NCI-H524 (cell line): ENCODE measurements at regions not wholly inside any gene's neighbourhood (a gene's known extent, or its start where the extent isn't known, plus 50 kb on each side); places are given as distances from the start of the nearest gene placed in this dataset.
"Not testable (repeated sequence)": the region's sequence is repeated elsewhere in the genome, so short reads cannot be mapped to it uniquely, and the experiment has no call there.

Experiments
- DNase-seq, 2 experiments: peaks; one replicate each; lab custom pipeline; 2025; lab: John Stamatoyannopoulos, UW

GRCh38 chr21:20151741-20152140 lies 846.5 kb upstream of the NCAM2 start:
- DNase-seq = no peak

GRCh38 chr21:20163167-20163566 lies 835.0 kb upstream of the NCAM2 start:
- DNase-seq = no peak

- peak in 1 of 2 experiments; percentile 56 for DNase-seq
Measured at GRCh38 chr21:20167059-20167458, 831.1 kb upstream of the NCAM2 start.

- no peak for DNase-seq
Measured at GRCh38 chr21:20169812-20170576, 828.2 kb upstream of the NCAM2 start.

- DNase-seq = no peak
Measured at GRCh38 chr21:20186186-20186585, 812.0 kb upstream of the NCAM2 start.

GRCh38 chr21:20187028-20187427 lies 811.2 kb upstream of the NCAM2 start:
- no peak for DNase-seq

- DNase-seq = not testable (repeated sequence)
Measured at GRCh38 chr21:20201323-20201722, 796.9 kb upstream of the NCAM2 start.

GRCh38 chr21:20207335-20207734 lies 790.9 kb upstream of the NCAM2 start:
- DNase-seq = no peak

GRCh38 chr21:20215959-20216358 lies 782.2 kb upstream of the NCAM2 start:
- DNase-seq = no peak

GRCh38 chr21:20220586-20220985 lies 777.6 kb upstream of the NCAM2 start:
- DNase-seq = no peak

GRCh38 chr21:20221981-20222380 lies 776.2 kb upstream of the NCAM2 start:
- not testable (repeated sequence) for DNase-seq

- DNase-seq = not testable (repeated sequence)
Measured at GRCh38 chr21:20236649-20237048, 761.6 kb upstream of the NCAM2 start.

- DNase-seq = no peak
Measured at GRCh38 chr21:20249401-20249800, 748.8 kb upstream of the NCAM2 start.

GRCh38 chr21:20250337-20250736 lies 747.9 kb upstream of the NCAM2 start:
- DNase-seq = no peak

GRCh38 chr21:20253261-20253660 lies 744.9 kb upstream of the NCAM2 start:
- no peak for DNase-seq

- DNase-seq = no peak
Measured at GRCh38 chr21:20254964-20255363, 743.2 kb upstream of the NCAM2 start.

GRCh38 chr21:20257052-20257740 lies 741.0 kb upstream of the NCAM2 start:
- peak in 1 of 2 experiments; percentile 17 for DNase-seq

GRCh38 chr21:20258542-20258941 lies 739.7 kb upstream of the NCAM2 start:
- DNase-seq = no peak

GRCh38 chr21:20259031-20259867 lies 739.0 kb upstream of the NCAM2 start:
- DNase-seq = no peak

- DNase-seq = no peak
Measured at GRCh38 chr21:20260124-20260523, 738.1 kb upstream of the NCAM2 start.

- DNase-seq = no peak
Measured at GRCh38 chr21:20261364-20261763, 736.8 kb upstream of the NCAM2 start.

GRCh38 chr21:20265707-20266440 lies 732.3 kb upstream of the NCAM2 start:
- no peak for DNase-seq
